Activated CD4-positive, alpha-beta memory T cell treated with anti-CD3 and anti-CD28 coated beads, Interleukin-2, amount 10 ng/mL, durations not matched to agents 7 days and 5 days (primary cell): ENCODE measurements at regions not wholly inside any gene's neighbourhood (a gene's known extent, or its start where the extent isn't known, plus 50 kb on each side); places are given as distances from the start of the nearest gene placed in this dataset.
A peak's percentile ranks its signal among the peaks of the same experiment; 100 is the strongest.
"Not testable (repeated sequence)": the region's sequence is repeated elsewhere in the genome, so short reads cannot be mapped to it uniquely, and the experiment has no call there.

Experiments used
- CTCF ChIA-PET: fragments of 350-600 bp; sonication (Branson Sonifier 250); formaldehyde crosslinking; loops from one replicate; lab custom pipeline; 2021; ENCODE audit warnings: antibody characterized with exemption, inconsistent platforms; lab: Charles Lee
- POLR2A ChIA-PET: fragments of 350-600 bp; sonication (Branson Sonifier 250); formaldehyde crosslinking; loops from one replicate; lab custom pipeline; 2021; ENCODE audit warnings: antibody characterized with exemption; lab: Charles Lee
- DNase-seq: peaks from one replicate; pipeline ENCODE4 v3.0.0-alpha.2; 2020
- H3K27ac Mint-ChIP-seq: one replicate; pipeline ENCODE4 v1.8.0; 2021; ENCODE audit warnings: mild to moderate bottlenecking, mixed read lengths
- H3K27me3 Mint-ChIP-seq: one replicate; pipeline ENCODE4 v1.8.0; 2021; ENCODE audit warnings: mixed read lengths
- H3K36me3 Mint-ChIP-seq: one replicate; pipeline ENCODE4 v1.8.0; 2021; ENCODE audit warnings: low read depth, mixed read lengths
- H3K4me1 Mint-ChIP-seq: one replicate; pipeline ENCODE4 v1.8.0; 2021; ENCODE audit warnings: mixed read lengths
- H3K4me3 Mint-ChIP-seq: one replicate; pipeline ENCODE4 v1.8.0; 2021; ENCODE audit warnings: mild to moderate bottlenecking, mixed read lengths
- H3K9me3 Mint-ChIP-seq: one replicate; pipeline ENCODE4 v1.8.0; 2021; ENCODE audit warnings: mixed read lengths

DNA sequence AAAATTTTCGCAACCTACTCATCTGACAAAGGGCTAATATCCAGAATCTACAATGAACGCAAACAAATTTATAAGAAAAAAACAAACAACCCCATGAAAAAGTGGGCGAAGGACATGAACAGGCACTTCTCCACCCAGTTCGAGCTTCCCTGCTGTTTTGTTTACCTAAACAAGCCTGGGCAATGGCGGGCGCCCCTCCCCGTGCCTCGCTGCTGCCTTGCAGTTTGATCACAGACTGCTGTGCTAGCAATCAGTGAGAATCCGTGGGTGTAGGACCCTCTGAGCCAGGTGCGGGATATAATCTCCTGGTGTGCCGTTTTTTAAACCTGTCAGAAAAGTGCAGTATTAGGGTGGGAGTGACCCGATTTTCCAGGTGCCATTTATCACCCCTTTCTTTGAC, 111.4 kb upstream of the UBQLN2 start:
- POLR2A ChIA-PET, H3K27ac Mint-ChIP-seq, H3K27me3 Mint-ChIP-seq, H3K4me3 Mint-ChIP-seq, DNase-seq, H3K4me1 Mint-ChIP-seq, H3K36me3 Mint-ChIP-seq, CTCF ChIA-PET: not testable (repeated sequence)
- H3K9me3 Mint-ChIP-seq: peaks cover 11% of the 10 kb centered on the region

- peaks cover 22% of the 10 kb centered on the region for H3K36me3 Mint-ChIP-seq
- H3K9me3 Mint-ChIP-seq: peaks cover 10% of the 10 kb centered on the region
- H3K4me3 Mint-ChIP-seq: no peak overlapping the region
- no peak overlapping the region for H3K27ac Mint-ChIP-seq
- CTCF ChIA-PET: interaction anchor here (0.9 to 1.1 kb wide), 2 partner anchors 180 to 265 kb away, joined by 3 read pairs; no protein-coding TSS in a partner anchor
- no peak for DNase-seq
- H3K27me3 Mint-ChIP-seq: no peaks in the 10 kb centered on the region
- H3K4me1 Mint-ChIP-seq: peaks cover 18% of the 10 kb centered on the region
- POLR2A ChIA-PET: no interaction called here
Observed at GRCh38 chrX:56462389-56462788, 101.0 kb upstream of the UBQLN2 start.

DNA sequence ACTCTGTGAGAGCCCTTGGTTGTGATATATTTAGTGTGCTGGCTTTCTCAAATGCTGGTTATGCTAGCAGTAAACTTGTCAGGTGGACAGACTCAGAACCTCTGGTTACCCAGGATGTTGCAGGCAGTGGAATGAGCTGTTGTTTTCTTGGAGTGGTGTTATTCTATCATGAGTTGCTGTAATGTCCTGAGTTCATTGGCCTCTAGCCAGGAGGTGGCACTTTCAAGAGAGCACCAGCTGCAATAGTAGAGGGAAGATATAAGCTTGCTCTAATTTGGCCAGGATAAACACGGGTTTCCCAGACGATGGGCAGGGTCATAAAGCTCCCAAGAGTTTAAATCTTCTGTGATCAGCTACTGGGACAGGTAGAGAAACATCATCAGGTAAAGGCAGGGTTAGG, 95.0 kb upstream of the UBQLN2 start:
- CTCF ChIA-PET: no interaction called here
- DNase-seq: no peak
- Mint-ChIP-seq H3K27ac (no peak overlapping the region), H3K4me3 (no peak overlapping the region), H3K27me3 (no peaks in the 10 kb centered on the region), H3K36me3 (peaks cover 13% of the 10 kb centered on the region), H3K4me1 (peaks cover 6% of the 10 kb centered on the region), H3K9me3 (peaks cover 3% of the 10 kb centered on the region)
- POLR2A ChIA-PET: no interaction called here

- peak overlapping the region; percentile 16 for H3K27ac Mint-ChIP-seq
- H3K4me1 Mint-ChIP-seq, CTCF ChIA-PET, H3K4me3 Mint-ChIP-seq, H3K27me3 Mint-ChIP-seq, POLR2A ChIA-PET: not testable (repeated sequence)
- peaks cover 11% of the 10 kb centered on the region for H3K9me3 Mint-ChIP-seq
- peaks cover 11% of the 10 kb centered on the region for H3K36me3 Mint-ChIP-seq
- DNase-seq: peak; percentile 24
Observed at GRCh38 chrX:56494923-56495322, 68.5 kb upstream of the UBQLN2 start.

GRCh38 chrX:56498756-56499155, 64.7 kb upstream of the UBQLN2 start:
- POLR2A ChIA-PET: no interaction called here
- Mint-ChIP-seq H3K9me3 (no peaks in the 10 kb centered on the region), H3K4me3 (no peak overlapping the region), H3K36me3 (peaks cover 3% of the 10 kb centered on the region), H3K27me3 (no peaks in the 10 kb centered on the region), H3K27ac (no peak overlapping the region), H3K4me1 (peaks cover 2% of the 10 kb centered on the region)
- DNase-seq: no peak
- CTCF ChIA-PET: no interaction called here

- Mint-ChIP-seq H3K36me3 (no peaks in the 10 kb centered on the region), H3K4me1 (peaks cover 2% of the 10 kb centered on the region), H3K27ac (no peak overlapping the region), H3K4me3 (no peak overlapping the region), H3K9me3 (no peaks in the 10 kb centered on the region), H3K27me3 (no peaks in the 10 kb centered on the region)
- ChIA-PET POLR2A (no interaction called here), CTCF (no interaction called here)
- DNase-seq: no peak
Observed at GRCh38 chrX:56499372-56499771, 64.1 kb upstream of the UBQLN2 start.

DNA sequence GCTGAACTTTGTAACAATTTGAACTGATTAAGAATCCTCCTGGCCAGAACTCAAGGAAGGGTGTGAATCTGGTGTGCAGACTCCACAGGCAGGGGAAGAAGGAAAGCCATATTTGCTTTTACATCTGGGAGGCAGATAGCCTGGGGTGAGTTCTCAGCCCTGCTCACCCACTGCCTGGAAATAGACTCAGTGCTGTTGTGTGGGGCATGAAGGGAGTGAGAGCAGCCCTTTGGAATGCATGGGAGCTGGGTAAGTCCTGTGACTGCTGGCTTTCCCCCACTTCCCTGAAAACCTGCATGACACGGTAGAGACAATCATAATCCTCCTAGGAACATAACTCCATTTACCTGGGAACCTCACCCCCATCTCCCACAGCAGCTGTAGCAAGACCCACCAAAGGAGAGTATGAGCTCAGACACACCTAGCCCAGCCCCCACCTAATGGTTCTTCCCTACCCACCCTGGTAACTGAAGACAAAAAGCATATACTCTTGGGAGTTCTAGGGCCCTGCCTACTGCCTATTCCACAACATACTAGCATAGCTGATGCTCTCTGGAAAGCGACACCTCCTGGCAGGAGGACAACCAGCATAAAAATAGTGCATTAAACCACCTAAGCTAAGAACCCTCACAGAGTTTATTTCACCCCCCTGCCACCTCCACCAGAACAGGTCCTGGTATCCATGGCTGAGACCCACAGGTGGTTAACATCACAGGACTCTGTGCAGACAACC, 59.3 kb upstream of the UBQLN2 start:
- POLR2A ChIA-PET: no interaction called here
- Mint-ChIP-seq H3K4me1 (no peaks in the 10 kb centered on the region), H3K9me3 (peaks cover 10% of the 10 kb centered on the region), H3K27ac (no peak overlapping the region), H3K36me3 (peaks cover 4% of the 10 kb centered on the region), H3K4me3 (no peak overlapping the region), H3K27me3 (no peaks in the 10 kb centered on the region)
- DNase-seq: no peak
- CTCF ChIA-PET: no interaction called here

GRCh38 chrX:56505866-56506265, 57.6 kb upstream of the UBQLN2 start:
- peaks cover 19% of the 10 kb centered on the region for H3K9me3 Mint-ChIP-seq
- no peak overlapping the region for H3K27ac Mint-ChIP-seq
- ChIA-PET POLR2A (no interaction called here), CTCF (no interaction called here)
- H3K4me1 Mint-ChIP-seq: peaks cover 2% of the 10 kb centered on the region
- peaks cover 12% of the 10 kb centered on the region for H3K36me3 Mint-ChIP-seq
- no peak for DNase-seq
- H3K4me3 Mint-ChIP-seq: no peak overlapping the region
- no peaks in the 10 kb centered on the region for H3K27me3 Mint-ChIP-seq
